Stimulated activated naive CD8-positive, alpha-beta T cell treated with anti-CD3 and anti-CD28 coated beads, Interleukin-15, Interleukin-2, amounts not matched to agents 100 U/mL and 50 U/mL, for 24 hours (primary cell): ENCODE measurements at regions not wholly inside any gene's neighbourhood (a gene's known extent, or its start where the extent isn't known, plus 50 kb on each side); places are given as distances from the start of the nearest gene placed in this dataset.
"Not testable (repeated sequence)": the region's sequence is repeated elsewhere in the genome, so short reads cannot be mapped to it uniquely, and the experiment has no call there.

Experiments used
- ATAC-seq: fragments of 150-1000 bp; cut with Tn5 transposase; one replicate; pipeline ENCODE4 v1.10.0; 2021
- DNase-seq: peaks from one replicate; pipeline ENCODE4 v3.0.0; 2021

DNA sequence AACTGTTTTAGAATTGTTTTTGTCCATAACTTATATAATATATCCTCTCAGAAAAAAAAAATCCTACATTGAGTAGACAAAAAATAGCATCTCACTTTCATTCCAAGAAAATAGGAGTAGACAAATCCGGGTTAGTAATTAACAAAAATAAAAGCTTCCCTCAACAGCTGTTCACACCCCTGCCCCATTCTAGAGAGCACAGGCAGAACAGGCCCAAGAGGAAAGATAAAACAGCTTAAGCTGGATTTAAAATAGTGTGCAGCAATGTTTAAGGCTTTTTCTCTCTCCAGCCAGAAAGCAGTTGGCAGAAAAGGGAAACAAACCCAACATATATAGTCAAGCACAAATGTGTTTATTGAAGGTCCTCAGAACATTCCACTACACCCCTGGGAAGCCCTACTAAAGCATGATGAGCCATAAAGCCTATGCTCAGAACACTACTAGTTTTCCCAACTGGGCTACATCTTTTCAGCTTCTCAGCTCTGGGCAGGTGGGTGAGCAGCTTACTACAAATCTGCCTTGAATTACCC lies 189.9 kb downstream of the MTERF1 start:
- ATAC-seq (no peak), DNase-seq (no peak)

DNA sequence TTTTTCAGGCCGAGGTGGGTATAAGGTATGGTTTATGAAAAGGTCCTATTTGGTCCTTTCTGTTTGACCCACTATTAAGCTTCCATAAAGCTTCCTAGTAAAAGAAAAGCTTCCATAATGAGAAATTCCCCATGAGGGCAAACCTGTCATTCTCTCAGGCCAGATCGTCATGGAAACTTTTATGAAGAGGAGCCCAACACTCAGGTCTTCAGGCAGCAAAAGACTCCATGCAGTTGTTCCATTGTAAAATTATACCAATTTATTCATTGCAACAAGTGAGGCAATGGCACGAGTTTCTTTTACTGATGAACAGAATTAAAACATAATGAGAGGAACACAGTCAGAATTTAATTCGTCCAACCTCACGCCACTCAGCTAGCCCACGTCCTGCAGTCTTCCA lies 188.6 kb downstream of the MTERF1 start:
- no peak for DNase-seq
- no peak for ATAC-seq

DNA sequence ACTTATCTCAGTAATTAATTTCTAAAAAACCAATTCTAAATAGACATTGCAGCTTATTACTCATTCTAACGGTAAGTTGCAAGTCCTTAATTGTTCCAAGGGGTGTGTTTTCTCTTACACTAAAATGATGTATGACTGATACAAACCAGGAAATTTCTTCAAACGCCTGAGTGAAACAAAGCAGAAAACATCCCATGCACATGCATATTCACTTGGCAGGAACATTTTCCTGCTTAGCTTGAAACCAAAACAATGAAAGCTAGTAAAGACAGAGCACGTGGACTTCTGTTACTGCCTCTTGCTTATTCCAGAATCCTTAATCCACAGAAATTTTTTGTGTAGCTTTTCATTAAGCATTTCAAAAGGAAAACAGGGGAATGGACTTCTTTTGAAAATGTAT lies 187.7 kb downstream of the MTERF1 start:
- DNase-seq (no peak), ATAC-seq (no peak)

DNA sequence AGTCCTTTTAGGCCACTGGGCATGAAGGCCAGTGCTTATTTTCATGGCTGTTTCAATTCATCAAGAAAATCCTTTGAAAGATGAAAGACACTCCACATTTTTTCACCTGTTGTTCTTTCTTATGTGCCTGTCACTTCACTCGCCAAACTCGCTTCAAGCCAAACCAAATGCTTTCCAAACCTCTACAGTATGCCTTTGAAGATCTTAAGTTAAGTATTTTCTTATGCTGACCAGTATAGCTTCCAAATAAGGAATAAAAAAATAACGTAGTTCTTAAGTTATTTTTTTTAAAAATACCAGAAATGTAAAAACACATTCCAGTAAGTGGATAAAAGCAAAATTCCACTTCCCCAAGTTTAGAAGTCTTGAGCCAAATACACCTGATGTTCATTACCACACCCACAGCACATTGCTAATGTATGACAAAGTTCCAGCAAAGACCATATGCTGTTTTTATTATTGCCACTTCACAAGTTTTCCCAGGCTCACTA lies 186.1 kb downstream of the MTERF1 start:
- no peak for ATAC-seq
- no peak for DNase-seq

DNA sequence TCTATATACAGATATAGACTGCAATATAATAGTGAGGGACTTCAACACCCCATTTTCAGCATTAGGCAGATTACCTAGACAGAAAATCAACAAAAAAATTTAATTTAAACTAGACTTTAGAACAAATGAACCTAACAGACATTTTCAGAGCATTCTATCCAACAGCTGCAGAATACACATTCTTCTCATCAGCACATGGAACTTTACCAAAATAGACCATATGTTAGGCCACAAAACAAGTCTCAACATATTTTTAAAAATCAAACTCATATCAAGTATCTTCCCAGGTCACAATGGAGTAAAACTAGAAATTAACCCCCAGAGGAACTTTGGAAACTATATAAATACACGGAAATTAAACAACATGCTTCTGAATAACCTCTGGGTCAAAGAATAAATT lies 169.6 kb downstream of the MTERF1 start:
- no peak for DNase-seq
- ATAC-seq, result no peak

DNA sequence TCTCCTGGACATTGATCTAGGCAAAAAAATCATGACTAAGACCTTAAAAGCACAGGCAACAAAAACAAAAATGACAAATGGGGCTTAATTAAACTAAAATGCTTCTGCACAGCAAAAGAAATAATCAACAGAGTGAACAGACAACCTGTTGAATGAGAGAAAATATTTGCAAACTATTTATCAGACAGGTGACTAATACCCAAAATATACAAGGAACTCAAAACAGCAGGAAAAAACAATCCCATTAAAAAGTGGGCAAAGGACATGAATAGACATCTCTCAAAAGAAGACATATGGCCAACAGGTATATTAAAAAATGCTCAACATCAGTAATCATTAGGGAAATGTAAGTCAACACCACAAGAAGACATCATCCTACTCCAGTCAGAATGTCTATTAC lies 166.8 kb downstream of the MTERF1 start:
- ATAC-seq (no peak), DNase-seq (no peak)

DNA sequence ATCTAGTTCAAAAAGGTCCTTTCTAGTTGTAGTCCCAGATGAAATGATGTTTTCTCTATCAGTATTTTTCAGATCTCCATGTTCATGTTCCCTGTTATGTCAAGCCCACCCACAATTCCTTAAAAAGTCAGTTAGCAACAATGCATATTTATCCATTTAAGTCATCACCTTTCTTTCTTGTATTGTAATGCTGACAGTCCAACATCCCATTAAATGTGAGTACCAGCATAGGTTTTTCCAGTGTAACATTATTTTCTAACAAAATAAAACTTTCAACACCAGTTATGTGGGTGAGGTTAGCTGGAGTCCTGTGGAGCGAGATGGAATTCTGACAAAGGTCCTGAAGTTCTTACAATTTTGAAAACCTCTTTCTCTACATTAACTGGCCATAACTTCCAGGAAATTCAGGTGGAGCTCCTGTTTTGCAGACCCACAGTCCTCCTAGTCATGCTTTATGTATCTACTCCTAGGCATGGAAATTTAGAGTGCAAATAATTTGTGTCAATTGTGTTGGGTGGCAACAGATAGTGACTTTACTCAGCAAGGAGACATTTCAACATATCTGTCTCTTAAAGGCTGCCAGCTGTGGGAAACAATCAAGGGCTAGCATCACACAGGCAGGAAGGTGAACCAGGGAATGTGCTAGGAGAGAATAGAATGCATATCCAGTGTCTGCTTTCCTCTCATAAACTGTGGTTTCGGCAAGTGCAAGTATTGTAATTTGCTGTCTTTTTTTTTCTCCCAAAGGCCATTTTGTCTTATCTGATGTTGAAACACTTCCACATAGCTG lies 162.6 kb downstream of the MTERF1 start:
- no peak for DNase-seq
- no peak for ATAC-seq

DNA sequence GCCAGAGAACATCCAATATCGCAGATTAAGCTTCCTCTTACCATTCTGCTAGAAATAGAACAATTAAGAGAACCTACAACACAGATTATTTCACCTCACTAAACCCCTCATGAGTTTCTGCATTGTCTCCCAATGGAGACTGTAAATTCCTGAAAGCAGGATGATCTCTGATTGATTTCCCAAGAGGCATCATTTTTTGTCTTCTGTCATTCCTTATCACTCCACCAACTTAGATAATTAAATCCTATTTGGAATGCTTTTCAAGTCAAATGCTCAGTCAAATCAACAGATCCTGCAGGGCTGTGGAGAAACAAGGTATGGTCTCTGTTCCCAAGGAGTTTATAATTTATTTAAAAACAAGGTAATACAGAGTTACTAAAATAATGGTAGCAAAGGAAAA lies 161.5 kb downstream of the MTERF1 start:
- no peak for DNase-seq
- no peak for ATAC-seq

DNA sequence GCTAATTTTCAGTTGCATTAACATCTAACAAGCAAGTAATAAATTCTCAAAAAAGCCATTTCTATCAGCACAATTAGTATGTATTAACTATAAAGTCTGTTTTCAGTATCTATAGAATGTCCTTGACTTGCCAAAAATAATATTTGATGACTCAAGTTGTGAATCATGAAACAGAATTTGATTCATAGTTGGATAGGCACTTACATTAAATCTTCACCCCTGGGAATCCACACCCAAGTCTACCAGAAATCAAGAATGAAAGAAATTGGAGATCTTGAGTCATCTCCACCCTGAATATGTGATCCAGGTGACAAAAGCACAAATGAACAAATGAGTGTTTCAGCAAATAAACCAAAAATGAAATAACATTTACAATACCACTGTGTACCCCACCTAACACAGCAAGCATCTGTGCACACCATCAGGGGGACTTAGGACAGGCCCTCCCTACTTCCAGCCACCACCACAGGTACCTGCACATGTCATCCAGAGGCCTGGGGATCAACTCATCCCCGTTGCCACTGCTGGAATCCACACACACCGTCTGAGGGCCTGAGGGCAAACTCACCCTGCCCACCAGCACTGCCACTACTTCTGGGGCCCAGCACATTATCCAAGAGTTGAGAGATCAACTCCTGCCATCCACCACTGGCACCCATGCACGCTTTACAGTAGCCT lies 160.1 kb downstream of the MTERF1 start:
- no peak for ATAC-seq
- no peak for DNase-seq

DNA sequence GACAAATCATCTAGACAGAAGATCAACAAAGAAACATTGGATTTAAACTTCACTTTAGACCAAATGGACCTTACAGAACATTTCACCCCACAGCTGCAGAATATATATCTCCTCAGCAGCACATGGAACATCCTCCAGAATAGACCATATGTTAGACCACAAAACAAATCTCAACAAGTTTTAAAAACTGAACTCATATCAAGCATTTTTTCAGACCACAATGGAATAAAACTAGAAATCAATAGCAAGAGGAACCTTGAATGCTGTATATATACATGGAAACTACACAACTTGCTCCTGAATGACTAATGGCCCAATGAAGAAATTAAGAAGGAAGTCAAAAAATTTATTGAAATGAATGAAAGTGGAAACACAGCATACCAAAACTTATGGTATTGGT lies 157.7 kb downstream of the MTERF1 start:
- ATAC-seq (no peak), DNase-seq (no peak)

DNA sequence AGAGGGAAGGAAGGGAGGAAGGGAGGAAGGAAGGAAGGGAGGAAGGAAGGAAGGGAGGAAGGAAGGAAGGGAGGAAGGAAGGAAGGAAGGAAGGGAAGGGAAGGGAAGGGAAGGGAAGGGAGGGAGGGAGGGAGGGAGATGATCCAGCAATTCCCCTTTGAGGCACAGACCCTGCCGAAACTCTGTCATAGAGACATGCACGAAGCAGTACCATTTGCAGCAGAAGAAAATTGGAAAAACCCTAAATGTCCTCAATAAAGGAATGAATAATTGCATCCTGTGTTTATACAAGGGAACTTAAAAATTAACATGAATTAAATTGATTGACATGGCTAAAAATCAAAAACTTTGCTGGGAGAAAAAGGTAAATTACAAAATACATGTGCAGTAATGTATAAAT lies 151.5 kb downstream of the MTERF1 start:
- DNase-seq, ATAC-seq: not testable (repeated sequence)

DNA sequence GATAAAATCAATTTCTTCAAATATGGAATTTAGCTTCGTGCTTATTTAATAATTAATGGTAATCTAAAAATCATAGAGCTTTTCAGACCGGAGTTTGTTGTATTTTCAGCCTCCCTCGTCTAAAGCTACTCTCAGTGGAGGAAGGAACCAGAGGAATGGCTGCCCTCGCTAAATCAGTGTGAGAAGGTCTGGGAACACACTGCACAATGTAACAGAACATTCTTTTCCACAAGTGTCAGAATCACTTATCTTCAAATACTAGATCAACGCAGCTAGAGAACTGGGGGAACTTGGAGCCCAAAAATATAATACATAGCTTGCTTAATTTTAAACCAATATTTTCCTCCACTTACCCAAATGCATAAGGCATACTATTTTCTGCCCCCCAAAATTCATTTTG lies 148.5 kb downstream of the MTERF1 start:
- ATAC-seq, result no peak
- no peak for DNase-seq

DNA sequence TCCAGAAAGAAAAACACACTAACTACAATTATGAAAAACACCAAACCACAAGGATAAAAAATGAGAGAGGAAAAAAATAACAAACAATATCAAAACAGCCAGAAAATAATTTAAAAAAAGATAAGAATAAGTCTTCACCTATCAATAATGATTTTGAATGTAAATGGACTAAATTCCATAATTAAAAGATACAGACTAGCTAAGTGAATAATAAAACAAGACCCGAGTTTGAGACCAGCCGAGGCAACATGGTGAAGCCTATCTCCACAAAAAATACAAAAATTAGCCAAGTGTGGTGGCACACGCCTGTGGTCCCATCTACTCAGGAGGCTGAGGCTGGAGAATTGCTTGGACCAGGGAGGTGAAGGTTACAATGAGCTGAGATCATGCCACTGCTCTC lies 131.1 kb downstream of the MTERF1 start:
- ATAC-seq (no peak), DNase-seq (no peak)

DNA sequence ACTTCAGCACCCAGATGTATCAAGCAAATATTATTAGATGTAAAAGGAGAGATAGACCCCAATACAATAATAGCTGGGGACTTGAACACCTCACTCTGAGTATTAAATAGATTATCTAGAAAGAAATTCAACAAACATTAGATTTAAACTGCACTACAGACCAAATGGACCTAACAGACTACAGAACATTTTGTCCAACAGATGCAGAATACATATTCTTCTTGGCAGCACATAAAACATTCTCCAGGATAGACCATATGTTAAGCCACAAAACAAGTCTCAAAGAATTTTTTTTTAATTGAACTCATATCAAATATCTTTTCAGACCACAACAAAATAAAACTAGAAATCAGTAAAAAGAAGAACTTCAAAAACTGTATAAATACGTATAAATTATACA lies 130.4 kb downstream of the MTERF1 start:
- DNase-seq (no peak), ATAC-seq (no peak)

DNA sequence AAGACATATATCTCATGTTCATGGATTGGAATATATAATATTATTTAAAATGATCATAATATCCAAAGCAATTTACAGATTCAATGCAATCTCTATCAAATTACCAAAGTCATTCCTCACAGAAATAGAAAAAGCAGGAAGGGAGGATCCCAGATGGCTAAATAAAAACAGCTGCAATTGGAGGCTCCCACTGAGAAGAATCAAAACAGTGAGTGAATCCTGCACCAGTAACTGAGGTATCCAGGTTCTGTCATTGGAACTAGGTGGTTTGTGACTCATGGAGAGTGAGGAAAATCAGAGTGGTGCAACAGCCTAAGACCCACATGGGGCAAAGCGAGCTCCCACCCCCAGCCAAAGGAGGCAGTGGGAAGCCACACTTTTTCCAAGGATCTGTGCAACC lies 128.4 kb downstream of the MTERF1 start:
- DNase-seq, result no peak
- no peak for ATAC-seq

DNA sequence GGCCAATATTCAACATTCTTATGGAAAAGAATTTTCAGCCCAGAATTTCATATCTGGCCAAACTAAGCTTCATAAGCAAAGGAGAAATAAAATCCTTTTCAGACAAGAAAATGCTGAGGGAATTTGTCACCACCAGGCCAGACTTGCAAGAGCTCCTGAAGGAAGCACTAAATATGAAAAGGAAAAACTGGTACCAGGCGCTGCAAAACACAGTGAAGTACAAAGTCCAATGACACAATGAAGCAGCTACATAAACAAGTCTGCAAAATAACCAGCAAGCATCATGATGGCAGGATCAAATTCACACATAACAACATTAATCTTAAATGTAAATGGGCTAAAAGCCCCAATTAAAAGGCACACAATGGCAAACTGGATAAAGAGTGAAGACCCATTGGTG lies 126.2 kb downstream of the MTERF1 start:
- not testable (repeated sequence) for ATAC-seq, DNase-seq

DNA sequence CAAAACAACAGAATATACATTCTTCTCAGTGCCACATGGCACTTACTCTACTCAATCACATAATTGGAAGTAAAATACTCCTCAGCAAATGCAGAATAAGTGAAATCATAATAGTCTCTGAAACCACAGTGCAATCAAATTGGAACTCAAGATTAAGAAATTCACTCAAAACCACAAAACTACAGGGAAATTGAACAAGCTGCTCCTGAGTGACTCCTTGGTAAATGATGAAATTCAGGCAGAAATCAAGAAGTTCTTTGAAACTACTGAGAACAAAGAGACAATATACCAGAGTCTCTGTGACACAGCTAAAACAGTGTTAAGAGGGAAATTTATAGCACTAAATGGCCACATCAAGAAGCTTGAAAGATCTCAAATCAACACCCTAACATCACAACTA lies 125.4 kb downstream of the MTERF1 start:
- ATAC-seq, result not testable (repeated sequence)

DNA sequence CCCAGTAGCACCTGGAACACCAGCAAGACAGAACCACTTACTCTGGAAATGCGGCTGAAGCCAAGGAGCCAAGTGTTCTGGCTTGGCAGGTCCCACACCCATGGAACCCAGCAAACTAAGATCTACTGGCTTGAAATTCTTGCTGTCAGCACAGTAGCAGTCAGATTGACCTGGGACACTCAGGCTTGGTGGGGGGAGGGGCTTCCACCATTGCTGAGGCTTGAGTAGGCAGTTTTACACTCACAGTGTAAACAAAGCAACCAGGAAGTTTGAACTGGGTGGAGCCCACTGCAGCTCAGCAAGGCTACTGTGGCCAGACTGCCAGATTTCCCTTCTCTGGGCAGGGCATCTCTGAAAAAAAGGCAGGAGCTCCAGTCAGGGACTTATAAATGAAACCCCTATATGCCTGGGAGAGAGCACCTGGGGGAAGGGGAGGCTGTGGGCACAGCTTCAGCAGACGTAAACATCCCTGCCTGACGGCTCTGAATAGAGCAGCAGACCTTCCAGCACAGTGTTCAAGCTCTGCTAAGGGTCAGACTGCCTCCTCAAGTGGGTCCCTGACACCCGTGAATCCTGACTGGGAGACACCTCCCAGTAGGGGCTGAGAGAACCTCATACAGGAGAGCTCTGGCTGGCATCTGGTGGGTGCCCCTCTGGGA lies 121.2 kb downstream of the MTERF1 start:
- DNase-seq, result no peak
- ATAC-seq, result no peak

More for the DNA sequence above, 125.4 kb downstream of the MTERF1 start:
- DNase-seq, result not testable (repeated sequence)

DNA sequence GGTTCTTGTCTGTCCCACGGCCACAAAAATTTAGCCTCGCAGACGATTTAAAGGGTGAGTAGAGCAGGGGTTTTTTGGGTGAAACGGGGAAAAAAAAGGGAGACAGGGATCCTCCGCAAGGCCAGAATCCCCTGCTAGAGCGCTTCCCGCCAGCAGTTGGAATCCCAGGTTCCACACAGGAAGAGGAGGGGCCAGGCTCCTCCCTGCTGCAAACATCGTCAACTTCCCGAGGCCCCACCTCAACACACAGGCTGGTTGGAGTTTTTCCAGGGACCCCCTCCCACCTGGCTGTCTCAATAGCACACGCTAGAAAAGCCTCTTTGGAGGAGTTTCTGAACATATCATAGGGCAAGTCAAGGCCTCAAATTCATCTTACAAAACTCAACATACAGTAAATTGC lies 112.7 kb downstream of the MTERF1 start:
- DNase-seq (no peak), ATAC-seq (no peak)

DNA sequence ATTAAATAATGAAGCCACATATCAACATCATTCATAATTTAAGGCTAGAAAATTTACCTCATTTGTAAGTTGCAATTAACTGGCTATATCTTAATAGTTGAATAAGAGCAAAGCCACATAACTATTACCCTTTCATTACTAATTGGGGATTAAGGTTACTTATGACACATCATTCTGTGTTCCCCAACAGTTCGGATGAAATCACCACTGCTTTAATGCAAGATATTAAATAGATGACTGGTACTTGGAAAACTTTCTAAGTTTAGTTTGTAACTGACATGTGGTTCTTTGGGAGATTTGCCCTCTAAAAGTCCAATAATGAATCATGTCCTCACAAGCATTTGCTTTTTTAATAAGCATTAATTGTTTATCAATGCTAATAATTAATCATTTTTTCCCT lies 109.1 kb downstream of the MTERF1 start:
- DNase-seq (no peak), ATAC-seq (no peak)

DNA sequence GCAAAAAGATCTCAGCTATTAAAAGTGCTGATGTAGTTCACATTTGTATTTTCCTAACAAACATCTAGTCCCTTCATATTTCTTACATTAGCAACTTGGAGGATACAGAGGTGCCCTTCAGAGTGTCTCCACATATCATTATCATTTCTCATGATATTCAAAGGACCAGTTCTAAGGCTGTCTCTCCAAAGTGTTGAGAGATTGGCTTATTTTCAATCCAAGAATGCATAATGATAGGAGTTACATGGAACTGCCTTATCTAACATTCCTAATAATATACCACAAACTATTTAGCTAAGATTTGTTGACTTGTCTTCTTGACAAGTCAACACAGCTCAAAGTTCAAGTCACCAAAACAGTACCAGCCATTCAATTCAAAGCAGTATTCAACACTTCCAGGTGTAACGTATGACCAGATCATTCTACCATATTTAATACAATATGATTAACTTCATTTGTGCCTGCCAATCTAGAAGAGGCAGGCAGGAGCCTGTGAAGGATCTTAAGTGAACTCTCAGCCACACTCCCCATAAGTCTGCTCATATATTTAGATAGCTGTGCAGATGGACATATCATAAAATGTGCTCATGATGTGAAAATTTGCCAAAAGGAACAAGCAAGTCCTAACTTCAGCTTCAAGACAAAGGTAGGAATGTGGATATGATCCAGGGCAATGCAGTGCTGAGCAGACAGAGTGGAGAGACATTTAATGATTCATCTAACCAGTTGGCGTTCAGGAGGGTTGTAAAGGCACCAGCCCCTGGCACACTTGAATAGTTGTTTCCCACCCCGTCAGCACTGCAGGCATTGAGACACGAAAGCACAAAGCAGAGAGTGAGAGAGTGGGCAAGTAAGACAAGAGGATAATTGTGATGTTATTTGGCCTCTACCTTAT lies 108.3 kb downstream of the MTERF1 start:
- no peak for DNase-seq
- ATAC-seq, result no peak

DNA sequence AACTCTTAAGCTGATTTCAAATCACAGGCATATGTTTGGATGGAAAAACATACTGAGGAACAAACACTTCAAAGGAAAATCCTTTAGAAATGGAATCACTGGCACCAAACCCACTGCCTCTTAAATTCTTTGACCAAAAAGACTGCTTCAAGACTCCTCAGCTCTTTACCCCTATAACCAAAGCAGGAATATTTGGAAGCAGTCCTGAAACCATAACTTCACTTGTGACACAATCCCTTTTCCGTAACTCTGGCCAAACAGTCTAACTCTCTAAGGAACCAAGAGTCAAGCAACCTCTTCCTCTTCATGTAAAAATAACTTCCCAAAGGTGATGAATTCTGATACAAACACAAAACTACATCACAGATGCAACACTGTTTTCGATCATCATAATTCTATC lies 104.3 kb downstream of the MTERF1 start:
- DNase-seq, result no peak
- ATAC-seq, result no peak
